A549 (cell line): ENCODE measurements at regions not wholly inside any gene's neighbourhood (a gene's known extent, or its start where the extent isn't known, plus 50 kb on each side); places are given as distances from the start of the nearest gene placed in this dataset.

Source experiments
- CHD2 ChIP-seq: fragments of 150-350 bp; IDR thresholded peaks from 2 replicates; pipeline ENCODE4 v1.6.1; 2014; ENCODE audit warnings: low read length; ENCODE audit not compliant: partially characterized antibody
- CTCF ChIP-seq: fragments of >200 bp; sonication (Bioruptor Twin); formaldehyde crosslinking; IDR thresholded peaks from 3 replicates; pipeline ENCODE4 v1.5.1; 2016
- ELK1 ChIP-seq: fragments of 150-350 bp; IDR thresholded peaks from 2 replicates; pipeline ENCODE4 v1.6.1; 2014; ENCODE audit warnings: low read depth, mild to moderate bottlenecking, low read length
- MYC ChIP-seq: IDR thresholded peaks from 2 replicates; pipeline ENCODE4 v1.6.1; 2012; ENCODE audit warnings: mild to moderate bottlenecking, inconsistent platforms, low read length, improper control_type of control experiment, borderline replicate concordance
- NFE2L2 ChIP-seq: fragments of 150-350 bp; conservative IDR thresholded peaks from 2 replicates; pipeline ENCODE4 v1.6.1; 2014; ENCODE audit warnings: low read length
- POLR2A ChIP-seq: IDR thresholded peaks from 2 replicates; pipeline ENCODE4 v1.6.1; 2012; ENCODE audit warnings: mild to moderate bottlenecking, low read length
- TFCP2L1 ChIP-seq: fragments of 250-450 bp; sonication (Bioruptor Pico); IDR thresholded peaks from 2 replicates; pipeline ENCODE4 v1.5.0; 2021; ENCODE audit warnings: mild to moderate bottlenecking
- TF ChIP-seq, protein P1 (sequence below): IDR thresholded peaks from 2 replicates; pipeline ENCODE4 v1.6.1; 2012

DNA sequence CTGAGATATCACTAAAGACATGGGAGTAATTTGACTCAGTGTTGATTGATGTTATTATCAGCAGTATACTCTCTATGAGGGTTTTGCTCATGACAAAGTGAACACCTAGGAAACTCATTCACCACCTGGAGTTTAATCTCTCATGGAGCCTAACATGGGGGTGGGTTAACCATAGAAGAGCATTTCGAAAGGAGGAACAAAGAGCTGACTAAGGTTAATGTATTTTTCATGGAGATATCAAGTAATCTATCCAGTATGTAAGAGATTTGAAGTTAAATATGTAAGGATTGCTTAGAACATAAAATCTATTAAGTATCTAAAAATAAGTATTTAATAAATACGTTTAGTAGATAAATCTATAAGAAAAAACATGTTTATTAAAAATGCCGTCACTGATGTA is 917.8 kb downstream of the EPHA4 start:
- TF ChIP-seq ELK1 (no peak), POLR2A (no peak), TFCP2L1 (no peak), CTCF (no peak), CHD2 (no peak), NFE2L2 (no peak), MYC (no peak)
- TF ChIP-seq, protein P1, sequence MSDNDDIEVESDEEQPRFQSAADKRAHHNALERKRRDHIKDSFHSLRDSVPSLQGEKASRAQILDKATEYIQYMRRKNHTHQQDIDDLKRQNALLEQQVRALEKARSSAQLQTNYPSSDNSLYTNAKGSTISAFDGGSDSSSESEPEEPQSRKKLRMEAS = no peak
